CD14-positive monocyte (primary cell): ENCODE measurements at regions not wholly inside any gene's neighbourhood (a gene's known extent, or its start where the extent isn't known, plus 50 kb on each side); places are given as distances from the start of the nearest gene placed in this dataset.

Experiments
- DNase-seq, 3 donors: peaks; one replicate each; pipeline ENCODE4 v3.0.0-alpha.2; 2011 to 2022
- H2AFZ ChIP-seq: 2 replicates; pipeline ENCODE4 v1.6.0; 2012; ENCODE audit warnings: mild to moderate bottlenecking, low read depth, low read length, inconsistent platforms; ENCODE audit not compliant: insufficient read depth, poor library complexity, severe bottlenecking
- H3K27ac ChIP-seq, 2 donors: 1 replicate in 1 of 2; 2 replicates in 1 of 2; pipeline ENCODE4 v1.5.1; 2012 to 2013; ENCODE audit warnings: low read length in 2 of 2, control low read depth in 1 of 2, inconsistent platforms in 1 of 2, low read depth in 1 of 2, mild to moderate bottlenecking in 1 of 2
- H3K27me3 ChIP-seq, 2 donors: one replicate each; pipeline versions ENCODE4 v1.6.0 to v1.6.1; 2011 to 2013; ENCODE audit warnings: low read length in 2 of 2; ENCODE audit not compliant: control insufficient read depth in 2 of 2, insufficient read depth in 2 of 2
- H3K36me3 ChIP-seq, 2 donors: replicated peaks in 1 of 2; 1 replicate in 1 of 2; 2 replicates in 1 of 2; pipeline versions ENCODE4 v1.5.1 to v1.6.1; 2012 to 2013; ENCODE audit warnings: low read length in 2 of 2, control low read depth in 1 of 2, inconsistent platforms in 1 of 2, mild to moderate bottlenecking in 1 of 2; ENCODE audit not compliant: insufficient read depth in 2 of 2, control insufficient read depth in 1 of 2
- H3K4me1 ChIP-seq, 2 donors: 1 replicate in 1 of 2; 2 replicates in 1 of 2; pipeline versions ENCODE4 v1.5.1 to v1.6.1; 2012 to 2013; ENCODE audit warnings: low read length in 2 of 2, control low read depth in 1 of 2, inconsistent platforms in 1 of 2, mild to moderate bottlenecking in 1 of 2, moderate library complexity in 1 of 2; ENCODE audit not compliant: insufficient read depth in 2 of 2, control insufficient read depth in 1 of 2
- H3K4me2 ChIP-seq: replicated peaks from 2 replicates; pipeline ENCODE3; 2012; ENCODE audit warnings: low read length, moderate library complexity, mild to moderate bottlenecking; ENCODE audit not compliant: poor library complexity, severe bottlenecking; ENCODE audit errors: extremely low read depth
- H3K4me3 ChIP-seq, 3 experiments: fragments of 200-600 bp in 1 of 3; sonication (generic) in 1 of 3; replicated peaks in 1 of 3; 1 replicate in 2 of 3; 2 replicates in 1 of 3; pipeline ENCODE4 v1.5.1; 2011 to 2013; ENCODE audit warnings: low read length in 3 of 3, mild to moderate bottlenecking in 3 of 3, control low read depth in 2 of 3, low read depth in 2 of 3, inconsistent platforms in 1 of 3, moderate library complexity in 1 of 3
- H3K79me2 ChIP-seq: 2 replicates; pipeline ENCODE4 v1.6.0; 2012; ENCODE audit warnings: mild to moderate bottlenecking, control low read depth, inconsistent platforms, low read length, moderate library complexity; ENCODE audit not compliant: insufficient read depth
- H3K9ac ChIP-seq: 2 replicates; pipeline ENCODE4 v1.6.0; 2017; ENCODE audit warnings: low read length, mild to moderate bottlenecking; ENCODE audit not compliant: insufficient read depth, poor library complexity, severe bottlenecking
- H3K9me3 ChIP-seq, 2 donors: replicated peaks in 1 of 2; 1 replicate in 1 of 2; 2 replicates in 1 of 2; pipeline versions ENCODE4 v1.5.1 to v1.6.1; 2012 to 2013; ENCODE audit warnings: low read length in 2 of 2, control low read depth in 1 of 2; ENCODE audit not compliant: control insufficient read depth in 1 of 2, insufficient read depth in 1 of 2
- H4K20me1 ChIP-seq: 2 replicates; pipeline ENCODE4 v1.6.0; 2012; ENCODE audit warnings: mild to moderate bottlenecking, low read length, control low read depth, moderate library complexity; ENCODE audit not compliant: insufficient read depth
- H3K27ac Mint-ChIP-seq, 7 donors: one replicate each; pipeline ENCODE4 v1.8.0; 2020; ENCODE audit warnings: mild to moderate bottlenecking in 7 of 7, mixed read lengths in 7 of 7, moderate library complexity in 6 of 7, inconsistent platforms in 2 of 7
- H3K27me3 Mint-ChIP-seq, 3 donors: one replicate each; pipeline ENCODE4 v1.8.0; 2021 to 2022; ENCODE audit warnings: low read depth in 3 of 3, mild to moderate bottlenecking in 3 of 3, mixed read lengths in 3 of 3, moderate library complexity in 3 of 3, inconsistent platforms in 1 of 3
- H3K36me3 Mint-ChIP-seq, 2 donors: one replicate each; pipeline ENCODE4 v1.8.0; 2020; ENCODE audit warnings: mixed read lengths in 2 of 2, inconsistent platforms in 1 of 2, mild to moderate bottlenecking in 1 of 2
- H3K4me1 Mint-ChIP-seq: one replicate; pipeline ENCODE4 v1.8.0; 2020; ENCODE audit warnings: mild to moderate bottlenecking, mixed read lengths
- H3K4me3 Mint-ChIP-seq, 2 donors: one replicate each; pipeline ENCODE4 v1.8.0; 2020; ENCODE audit warnings: mild to moderate bottlenecking in 2 of 2, mixed read lengths in 2 of 2, moderate library complexity in 1 of 2
- H3K9me3 Mint-ChIP-seq, 7 donors: one replicate each; pipeline ENCODE4 v1.8.0; 2020 to 2022; ENCODE audit warnings: mixed read lengths in 7 of 7, mild to moderate bottlenecking in 6 of 7, moderate library complexity in 6 of 7, inconsistent platforms in 2 of 7
- CTCF ChIP-seq: fragments of 200-600 bp; IDR thresholded peaks from one replicate; pipeline ENCODE4 v1.8.0; 2022; ENCODE audit warnings: antibody characterized with exemption, mild to moderate bottlenecking
- WGBS: methylation state at CpG from one replicate; pipeline ENCODE4 v1.1.5; 2013; ENCODE audit warnings: missing lambda C conversion rate; ENCODE audit not compliant: insufficient coverage; 5-methylcytosine and 5-hydroxymethylcytosine counted together
- intact Hi-C, 2 donors: fragments of 100-400 bp; cut with micrococcal nuclease; formaldehyde crosslinking; loops; one replicate each; pipeline versions ENCODE4 v1.15.0 to v1.15.1; 2023

DNA sequence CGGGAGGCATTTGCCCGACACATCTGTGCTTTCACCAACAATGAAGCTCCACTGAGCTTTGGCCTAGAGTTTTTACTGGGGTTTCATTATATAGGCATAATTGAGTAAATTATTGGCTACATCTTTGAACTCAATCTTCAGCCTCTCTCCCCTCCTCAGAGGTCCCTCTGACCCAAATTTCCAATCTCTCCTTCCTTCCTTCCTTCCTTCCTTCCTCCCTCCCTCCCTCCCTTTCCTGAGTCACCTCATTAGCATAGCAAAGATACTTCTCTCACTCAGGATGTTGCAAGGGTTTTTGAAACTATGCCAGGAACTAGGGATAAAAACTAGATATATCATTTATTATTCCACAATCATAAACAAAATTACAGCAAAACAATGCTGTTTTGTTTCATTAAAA is 202.8 kb upstream of the PRNP start:
- no peak for TF ChIP-seq CTCF
- H3K4me1 ChIP-seq = peaks cover 0 to 3% of the 10 kb centered on the region in 2 donors
- H3K27me3 ChIP-seq = no peaks in the 10 kb centered on the region
- no peaks in the 10 kb centered on the region for H3K36me3 ChIP-seq
- H3K4me3 Mint-ChIP-seq = no peak overlapping the region
- peaks cover 0 to 5% (median 2%) of the 10 kb centered on the region in 7 donors for H3K9me3 Mint-ChIP-seq
- peaks cover 9% of the 10 kb centered on the region for H3K4me1 Mint-ChIP-seq
- no peak overlapping the region for H3K4me3 ChIP-seq
- peaks cover 2 to 7% (median 2%) of the 10 kb centered on the region in 3 donors for H3K27me3 Mint-ChIP-seq
- intact Hi-C loops = no loop called here
- H3K79me2 ChIP-seq = no peaks in the 10 kb centered on the region
- H3K9me3 ChIP-seq = no peaks in the 10 kb centered on the region
- WGBS = no CpG with 5 or more reads among the region's 2 CpGs
- H3K9ac ChIP-seq = no peak overlapping the region
- H4K20me1 ChIP-seq = no peaks in the 10 kb centered on the region
- no peak overlapping the region for H3K27ac ChIP-seq
- no peaks in the 10 kb centered on the region for H3K36me3 Mint-ChIP-seq
- H3K27ac Mint-ChIP-seq = peak overlapping the region in 2 of 7 donors; percentile 40 to 54
- DNase-seq = peak; percentile 6 to 35 (median 24)
- no peak overlapping the region for H3K4me2 ChIP-seq
- no peak overlapping the region for H2AFZ ChIP-seq

- Histone ChIP-seq H3K36me3 (no peaks in the 10 kb centered on the region), H3K9ac (no peak overlapping the region), H3K27ac (no peak overlapping the region), H2AFZ (no peak overlapping the region), H3K27me3 (no peaks in the 10 kb centered on the region), H4K20me1 (no peaks in the 10 kb centered on the region), H3K79me2 (no peaks in the 10 kb centered on the region), H3K4me1 (peaks cover 0 to 3% of the 10 kb centered on the region in 2 donors), H3K4me2 (no peak overlapping the region), H3K4me3 (no peak overlapping the region), H3K9me3 (no peaks in the 10 kb centered on the region)
- H3K27me3 Mint-ChIP-seq = peaks cover 1 to 5% (median 2%) of the 10 kb centered on the region in 3 donors
- 92% methylated on average over 2 of the region's 3 CpGs for WGBS
- H3K27ac Mint-ChIP-seq = no peak overlapping the region
- no peak for DNase-seq
- H3K4me1 Mint-ChIP-seq = peaks cover 9% of the 10 kb centered on the region
- no peak for TF ChIP-seq CTCF
- H3K36me3 Mint-ChIP-seq = no peaks in the 10 kb centered on the region
- intact Hi-C loops = no loop called here
- H3K9me3 Mint-ChIP-seq = peaks cover 0 to 10% (median 3%) of the 10 kb centered on the region in 7 donors
- H3K4me3 Mint-ChIP-seq = no peak overlapping the region
Observed at GRCh38 chr20:4480104-4480503, 206.2 kb upstream of the PRNP start.
